ENCODE measurements at regions not wholly inside any gene's neighbourhood (a gene's known extent, or its start where the extent isn't known, plus 50 kb on each side); places are given as distances from the start of the nearest gene placed in this dataset.

DNA sequence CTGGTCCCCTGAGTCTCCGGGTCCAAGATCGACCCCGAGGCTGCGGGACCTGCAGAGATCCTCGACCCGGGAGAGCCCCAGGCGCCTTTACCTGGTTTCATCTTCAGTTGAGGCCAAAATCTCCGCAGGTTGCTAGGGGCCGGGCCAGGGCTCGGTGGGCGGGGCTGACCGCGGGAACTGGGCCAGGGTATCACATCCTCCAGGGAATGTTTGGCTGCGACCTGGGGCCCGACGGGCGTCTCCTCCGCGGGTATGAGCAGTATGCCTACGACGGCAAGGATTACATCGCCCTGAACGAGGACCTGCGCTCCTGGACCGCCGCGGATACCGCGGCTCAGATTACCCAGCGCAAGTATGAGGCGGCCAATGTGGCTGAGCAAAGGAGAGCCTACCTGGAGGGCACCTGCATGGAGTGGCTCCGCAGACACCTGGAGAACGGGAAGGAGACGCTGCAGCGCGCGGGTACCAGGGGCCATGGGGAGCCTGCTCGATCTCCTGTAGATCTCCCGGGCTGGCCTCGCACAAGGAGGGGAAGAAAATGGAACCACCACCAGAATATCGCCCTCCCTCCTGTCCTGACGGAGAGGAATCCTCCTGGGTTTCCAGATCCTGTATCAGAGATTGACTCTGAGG lies 53.8 kb upstream of the POLR1H start:
- H3K36me3 ChIP-seq, result no peaks in the 10 kb centered on the region
- peaks cover 48% of the 10 kb centered on the region for H3K27me3 ChIP-seq (ENCODE audit: insufficient read depth, low read depth, severe bottlenecking)
- DNase-seq, result peak; percentile 26
- TF ChIP-seq, protein P1, sequence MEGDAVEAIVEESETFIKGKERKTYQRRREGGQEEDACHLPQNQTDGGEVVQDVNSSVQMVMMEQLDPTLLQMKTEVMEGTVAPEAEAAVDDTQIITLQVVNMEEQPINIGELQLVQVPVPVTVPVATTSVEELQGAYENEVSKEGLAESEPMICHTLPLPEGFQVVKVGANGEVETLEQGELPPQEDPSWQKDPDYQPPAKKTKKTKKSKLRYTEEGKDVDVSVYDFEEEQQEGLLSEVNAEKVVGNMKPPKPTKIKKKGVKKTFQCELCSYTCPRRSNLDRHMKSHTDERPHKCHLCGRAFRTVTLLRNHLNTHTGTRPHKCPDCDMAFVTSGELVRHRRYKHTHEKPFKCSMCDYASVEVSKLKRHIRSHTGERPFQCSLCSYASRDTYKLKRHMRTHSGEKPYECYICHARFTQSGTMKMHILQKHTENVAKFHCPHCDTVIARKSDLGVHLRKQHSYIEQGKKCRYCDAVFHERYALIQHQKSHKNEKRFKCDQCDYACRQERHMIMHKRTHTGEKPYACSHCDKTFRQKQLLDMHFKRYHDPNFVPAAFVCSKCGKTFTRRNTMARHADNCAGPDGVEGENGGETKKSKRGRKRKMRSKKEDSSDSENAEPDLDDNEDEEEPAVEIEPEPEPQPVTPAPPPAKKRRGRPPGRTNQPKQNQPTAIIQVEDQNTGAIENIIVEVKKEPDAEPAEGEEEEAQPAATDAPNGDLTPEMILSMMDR (IDR thresholded peaks at IDR 0.05; ENCODE audit: low read depth, low read length), result no peak
- no peak overlapping the region for H3K4me3 ChIP-seq (ENCODE audit: low read depth, low read length)
- H3K9me3 ChIP-seq (ENCODE audit: severe bottlenecking), result no peaks in the 10 kb centered on the region
- no peak overlapping the region for H3K27ac ChIP-seq

DNA sequence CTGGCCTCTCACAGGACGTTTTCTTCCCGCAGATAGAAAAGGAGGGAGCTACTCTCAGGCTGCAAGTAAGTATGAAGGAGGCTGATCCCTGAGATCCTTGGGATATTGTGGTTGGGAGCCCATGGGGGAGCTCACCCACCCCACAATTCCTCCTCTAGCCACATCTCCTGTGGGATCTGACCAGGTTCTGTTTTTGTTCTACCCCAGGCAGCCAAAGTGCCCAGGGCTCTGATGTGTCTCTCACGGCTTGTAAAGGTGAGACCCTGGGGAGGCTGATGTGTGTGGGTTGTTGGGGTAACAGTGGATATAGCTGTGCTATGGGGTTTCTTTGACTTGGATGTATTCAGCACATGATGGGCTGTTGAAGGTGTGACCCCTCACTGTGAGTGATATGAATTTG lies 52.0 kb upstream of the POLR1H start:
- Histone ChIP-seq H3K9me3 (ENCODE audit: severe bottlenecking) (no peaks in the 10 kb centered on the region), H3K27ac (no peak overlapping the region), H3K27me3 (ENCODE audit: insufficient read depth, low read depth, severe bottlenecking) (peaks cover 42% of the 10 kb centered on the region), H3K4me3 (ENCODE audit: low read depth, low read length) (no peak overlapping the region), H3K36me3 (no peaks in the 10 kb centered on the region)
- TF ChIP-seq, protein P1 (IDR thresholded peaks at IDR 0.05; ENCODE audit: low read depth, low read length), result no peak
- DNase-seq, result no peak

Measured in WERI-Rb-1 (cell line).